NCI-H345 treated with DMSO at 0.1 percent for 48 hours (cell line): ENCODE measurements at regions not wholly inside any gene's neighbourhood (a gene's known extent, or its start where the extent isn't known, plus 50 kb on each side); places are given as distances from the start of the nearest gene placed in this dataset.

ENCODE experiments used
- DNase-seq: peaks from one replicate; lab custom pipeline; 2025; ENCODE audit not compliant: unreplicated experiment; lab: John Stamatoyannopoulos, UW

DNA sequence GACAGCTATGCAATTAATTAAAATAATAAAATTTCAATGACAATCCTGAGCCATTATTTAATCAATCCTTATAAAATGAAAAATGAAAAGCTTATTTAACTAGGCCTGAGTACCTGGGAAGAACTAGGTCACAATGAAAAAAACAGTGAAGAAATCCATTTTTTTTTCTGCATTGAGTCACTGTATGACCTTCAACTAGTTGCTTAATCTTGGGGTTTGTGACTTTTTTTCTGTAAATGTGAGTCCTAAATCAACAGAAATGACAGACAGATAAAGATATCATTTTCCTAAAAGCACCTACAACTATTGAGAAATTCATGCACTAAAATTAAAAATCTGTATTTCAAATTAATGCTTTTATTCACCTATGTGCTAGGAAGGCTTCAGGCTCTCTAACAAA is 96.8 kb downstream of the TMEM26 start:
- no peak for DNase-seq

DNA sequence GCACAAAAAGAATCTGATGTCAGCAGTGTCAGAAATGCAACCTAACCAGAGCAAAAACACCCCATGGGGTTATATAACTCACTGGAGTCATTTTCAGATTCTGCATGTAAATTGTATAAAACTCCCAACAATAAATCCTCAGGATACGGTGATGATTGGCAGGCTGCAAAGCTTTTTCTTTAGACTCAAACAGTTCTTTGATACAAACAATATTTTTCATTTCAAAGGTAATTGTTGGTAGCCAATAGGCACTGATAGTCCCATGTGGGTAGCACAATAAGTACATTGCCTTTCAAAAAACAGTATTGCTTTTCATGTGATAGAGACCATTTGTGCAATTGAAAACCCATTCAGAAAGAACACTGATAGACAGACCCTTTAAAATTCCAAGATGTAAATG is 98.0 kb downstream of the TMEM26 start:
- no peak for DNase-seq

DNA sequence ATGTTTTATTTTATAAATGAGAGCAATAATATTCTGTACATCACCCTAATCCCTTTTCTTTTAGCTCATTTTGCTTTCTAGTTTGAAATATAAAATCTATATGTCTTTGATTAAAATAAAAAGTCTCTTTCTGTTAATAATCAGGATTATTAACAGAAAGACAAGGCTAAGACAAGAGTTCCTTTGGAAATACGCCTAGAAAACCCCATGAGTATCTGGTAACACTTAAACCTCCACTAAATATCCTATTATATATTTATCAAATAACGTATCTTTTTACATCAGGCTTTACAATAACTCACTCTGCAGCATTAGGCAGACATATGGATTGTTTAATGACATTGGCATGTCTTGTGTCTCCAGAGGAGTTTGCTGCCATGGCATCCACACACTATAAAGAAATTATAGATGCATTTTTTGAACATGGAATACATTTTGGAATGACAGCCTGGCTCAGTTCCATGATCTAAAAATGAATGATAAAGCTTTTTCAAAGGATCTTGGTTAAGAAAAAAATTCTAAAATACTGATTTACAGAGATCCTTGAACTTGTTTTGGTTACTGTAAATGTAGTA is 98.7 kb downstream of the TMEM26 start:
- DNase-seq: no peak

DNA sequence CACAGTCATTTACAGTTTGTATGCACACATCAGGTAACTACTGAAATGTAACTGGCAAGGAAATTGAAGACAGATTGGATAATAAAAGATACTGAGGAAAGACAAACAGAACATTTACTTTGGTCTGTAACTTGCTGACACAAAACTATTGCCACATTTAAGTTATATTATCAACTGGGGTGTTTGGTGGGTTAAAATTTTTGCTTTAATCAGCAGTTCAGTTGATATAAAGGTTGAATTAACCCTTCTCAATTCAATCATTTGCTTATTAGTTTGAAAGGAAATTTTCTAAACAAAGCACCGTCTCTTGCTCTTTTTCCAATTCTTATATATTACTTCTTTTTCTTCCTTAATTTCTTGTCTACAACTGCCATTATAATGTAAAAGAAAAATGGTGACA is 102.4 kb downstream of the TMEM26 start:
- DNase-seq: no peak

DNA sequence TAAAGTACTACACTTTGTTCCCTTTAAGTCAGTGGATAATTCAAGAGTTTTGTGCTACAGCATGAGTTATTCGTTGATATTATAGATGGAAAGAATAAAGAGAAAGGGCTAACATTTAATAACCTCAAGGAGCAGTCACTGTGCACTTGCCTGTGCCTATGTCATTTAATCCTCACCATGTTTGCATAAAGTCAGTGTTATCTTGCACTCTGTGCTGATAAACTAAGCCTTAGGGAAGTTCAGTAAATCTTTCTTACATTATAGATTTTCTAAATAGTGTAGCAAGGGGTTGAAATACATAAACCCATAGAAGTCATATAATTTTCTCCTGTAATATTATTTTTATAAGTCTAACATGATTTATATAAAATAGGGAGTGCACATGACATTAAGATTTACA is 103.1 kb downstream of the TMEM26 start:
- DNase-seq: no peak

DNA sequence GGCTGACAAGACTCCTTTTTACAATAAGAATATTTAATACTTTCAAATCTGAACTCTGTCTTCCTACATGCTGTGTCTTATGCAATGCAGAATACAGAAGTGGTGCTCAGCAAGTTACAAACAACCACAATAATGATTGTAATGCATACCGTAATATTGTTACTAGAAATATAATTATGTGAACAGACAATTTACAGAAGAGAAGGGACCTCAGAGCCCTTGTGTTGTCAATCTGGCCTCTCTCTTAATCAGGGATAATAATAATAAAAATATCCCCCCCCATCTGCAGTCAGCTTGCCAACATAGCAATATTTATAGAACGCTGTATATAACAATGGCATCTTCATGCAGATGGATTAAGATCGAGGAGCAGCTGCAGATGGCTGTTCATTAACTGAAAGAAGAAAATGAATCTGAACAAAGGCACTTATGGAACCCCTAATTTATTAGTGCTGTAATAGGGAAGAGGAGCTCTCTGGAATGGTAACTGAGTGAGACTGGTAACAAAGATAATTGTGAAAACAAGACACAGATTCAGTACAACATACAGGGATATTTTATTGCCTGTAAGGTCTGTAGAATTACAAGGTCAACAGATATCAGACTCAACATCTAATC is 106.3 kb downstream of the TMEM26 start:
- no peak for DNase-seq

DNA sequence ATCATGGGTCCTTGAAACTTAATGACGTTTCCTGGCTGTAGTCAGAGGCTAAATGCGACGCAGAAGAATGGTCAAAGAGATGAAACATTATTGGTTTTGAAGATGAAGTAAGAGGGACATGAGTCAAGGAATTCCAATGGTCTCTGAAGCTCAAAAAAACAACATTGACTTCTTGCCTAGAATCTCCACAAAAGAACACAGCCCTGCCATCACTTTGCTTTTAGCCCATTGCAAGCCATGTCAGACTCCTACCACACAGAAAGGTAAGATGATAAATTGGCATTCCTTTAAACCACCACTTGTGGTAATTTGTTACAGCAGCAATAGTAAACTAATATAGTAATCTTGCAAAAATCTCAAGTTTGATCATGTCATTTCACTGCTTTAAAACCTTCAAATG is 109.4 kb downstream of the TMEM26 start:
- no peak for DNase-seq

DNA sequence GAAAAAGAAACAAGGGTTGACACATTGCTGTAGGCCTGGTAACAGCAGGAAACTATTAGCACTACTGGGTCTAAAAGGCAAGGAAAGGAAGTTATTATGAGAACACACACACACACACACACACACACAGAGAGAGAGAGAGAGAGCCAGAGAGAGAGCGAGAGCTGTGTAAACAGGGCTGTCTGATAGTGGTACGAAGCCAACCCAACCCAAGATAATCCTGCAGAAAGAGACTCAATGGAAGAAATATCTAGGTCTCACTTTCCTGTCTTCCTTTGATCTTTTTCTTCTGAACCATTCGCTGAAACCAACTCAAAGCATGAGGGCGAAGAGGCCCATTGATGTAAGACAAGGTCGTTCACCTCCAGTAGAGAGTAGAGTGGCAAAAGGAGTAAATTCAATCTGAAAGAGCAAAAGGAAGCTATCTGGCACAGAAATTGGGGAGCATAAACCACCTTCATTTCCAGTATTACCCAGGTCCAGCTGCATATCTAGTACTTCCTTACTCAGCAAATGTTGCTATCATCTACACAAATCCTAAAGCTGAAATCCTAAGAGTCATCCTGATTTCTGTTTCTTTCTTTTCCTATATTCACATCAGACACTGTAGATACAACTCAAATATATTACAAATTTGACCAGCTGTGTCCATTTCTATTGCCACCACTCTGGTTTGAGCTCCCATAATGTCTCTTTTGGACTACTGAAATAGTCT is 110.2 kb downstream of the TMEM26 start:
- no peak for DNase-seq

DNA sequence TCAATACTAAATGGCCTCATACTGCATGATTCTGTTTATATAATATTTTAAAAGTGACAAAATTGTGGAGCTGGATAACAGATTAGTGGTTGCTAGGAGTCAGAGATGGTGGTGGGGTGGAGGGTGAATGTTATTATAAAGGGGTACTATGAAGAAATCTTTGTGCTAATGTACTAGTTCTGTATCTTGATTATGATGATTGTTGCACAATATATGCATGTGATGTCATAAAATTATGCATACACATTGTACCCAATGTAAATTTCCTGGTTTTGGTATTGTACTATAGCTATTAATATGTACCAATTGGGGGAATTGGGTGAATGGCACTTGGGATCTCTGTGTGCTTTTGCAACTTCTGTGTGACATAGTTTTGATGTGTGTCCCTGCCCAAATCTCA is 112.2 kb downstream of the TMEM26 start:
- no peak for DNase-seq

DNA sequence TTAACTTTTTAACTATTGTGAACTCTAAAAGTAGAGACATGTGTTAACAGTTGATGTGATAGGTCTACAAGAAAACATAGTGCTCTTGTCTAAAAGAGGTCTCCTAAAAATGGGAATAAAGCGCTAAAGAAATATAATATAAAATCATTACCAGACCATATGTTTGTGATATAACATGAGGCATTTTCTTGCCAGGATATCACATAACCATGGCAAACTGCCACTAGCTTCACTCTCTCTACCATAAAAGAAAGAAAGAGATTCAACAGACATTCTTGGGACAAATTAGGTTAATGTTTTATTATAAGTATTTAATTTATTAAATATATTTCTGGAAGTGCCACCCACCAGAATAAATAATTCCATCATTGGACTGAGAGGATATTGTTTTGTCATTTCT is 115.0 kb downstream of the TMEM26 start:
- DNase-seq: no peak

DNA sequence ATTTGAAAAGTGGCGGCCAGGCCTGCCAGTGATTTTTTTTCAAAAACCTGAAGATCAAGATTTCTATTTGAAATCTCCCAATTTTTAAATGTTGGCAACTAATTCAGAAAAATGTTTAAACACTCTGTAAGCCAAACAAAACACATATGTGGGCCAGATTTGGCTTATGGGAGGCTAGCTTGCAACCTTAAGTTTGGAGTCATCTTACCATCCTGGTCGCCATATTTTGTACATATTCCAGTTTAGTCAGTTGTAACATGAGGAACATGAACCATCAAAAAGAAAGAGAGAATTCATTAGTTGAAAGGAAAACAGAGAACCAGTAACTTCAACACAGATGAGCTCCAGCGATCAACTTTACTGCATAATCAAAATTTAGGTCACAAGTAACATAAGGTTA is 115.4 kb downstream of the TMEM26 start:
- no peak for DNase-seq

DNA sequence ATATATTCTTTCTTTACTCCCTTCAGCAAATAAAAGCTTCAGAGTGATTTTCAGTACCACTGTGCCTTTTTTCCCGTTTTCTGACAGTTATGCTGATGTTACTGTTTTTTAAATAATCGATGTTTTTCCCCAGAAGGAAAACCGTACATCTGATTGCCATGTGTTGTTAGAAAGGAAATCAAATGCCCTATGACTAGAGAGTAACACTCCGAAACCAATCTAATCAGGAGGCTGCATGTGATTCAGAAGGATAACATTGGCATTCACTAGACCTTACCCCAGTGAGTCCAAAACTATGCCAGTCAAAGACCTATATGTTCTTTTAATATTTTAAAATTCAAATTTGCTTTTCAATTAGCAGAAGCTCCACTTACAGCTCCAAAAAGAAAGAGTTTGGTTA is 116.3 kb downstream of the TMEM26 start:
- DNase-seq: no peak

DNA sequence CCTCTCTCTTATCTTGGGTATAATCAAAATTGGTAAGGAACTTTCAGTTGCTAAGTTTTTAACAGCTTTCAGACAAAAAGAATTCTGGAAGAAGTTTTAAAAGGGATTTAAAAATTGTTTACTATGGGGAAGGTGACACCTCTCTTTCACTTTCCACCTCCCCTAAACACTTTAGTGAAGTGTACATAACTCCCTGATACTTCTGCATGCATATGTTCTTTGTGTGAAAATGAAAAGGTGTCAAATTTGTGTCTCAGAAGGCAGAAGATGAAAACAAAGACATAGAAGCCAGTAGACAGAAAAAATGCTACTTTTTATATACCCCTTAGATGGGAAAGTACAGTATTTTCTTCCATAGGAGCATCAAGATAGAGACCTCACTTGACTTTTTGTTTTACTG is 117.8 kb downstream of the TMEM26 start:
- no peak for DNase-seq

DNA sequence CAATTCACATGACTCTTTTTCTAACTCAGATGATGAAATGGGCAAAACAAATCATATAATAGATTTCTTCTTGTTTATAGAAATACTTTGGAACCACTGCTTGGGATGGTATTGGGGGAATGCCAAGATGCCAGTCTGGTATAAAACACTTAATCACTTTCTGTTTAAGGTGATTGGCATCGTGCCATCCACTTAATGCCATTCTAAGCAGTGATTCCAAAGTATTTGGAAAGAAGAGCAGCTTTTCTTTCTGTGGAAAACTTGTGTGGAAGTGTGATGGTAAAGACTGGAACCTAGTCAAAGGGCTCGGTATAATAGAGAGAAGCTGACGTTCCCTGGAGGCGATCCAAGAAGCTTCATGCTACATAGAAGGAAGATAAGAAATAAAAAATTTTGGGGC is 120.6 kb downstream of the TMEM26 start:
- DNase-seq: no peak

DNA sequence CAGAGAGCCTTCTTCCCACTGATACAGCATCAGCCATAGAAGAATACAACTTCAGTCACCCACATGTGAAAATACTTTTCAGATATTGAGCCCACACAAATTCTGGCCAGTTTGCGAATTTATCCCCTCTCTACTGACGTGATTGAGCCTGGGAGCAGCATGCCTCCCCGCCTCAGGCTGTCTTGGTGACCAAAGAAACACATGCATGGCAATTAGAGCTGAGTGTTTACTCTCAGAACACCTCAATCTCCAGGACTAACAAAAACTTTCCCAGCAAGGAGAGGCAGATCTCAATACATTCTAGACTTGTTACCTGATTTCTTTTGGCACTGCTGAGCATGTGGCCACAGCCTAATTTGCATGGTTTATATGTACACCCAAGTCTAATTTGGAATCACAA is 122.5 kb downstream of the TMEM26 start:
- DNase-seq: no peak

DNA sequence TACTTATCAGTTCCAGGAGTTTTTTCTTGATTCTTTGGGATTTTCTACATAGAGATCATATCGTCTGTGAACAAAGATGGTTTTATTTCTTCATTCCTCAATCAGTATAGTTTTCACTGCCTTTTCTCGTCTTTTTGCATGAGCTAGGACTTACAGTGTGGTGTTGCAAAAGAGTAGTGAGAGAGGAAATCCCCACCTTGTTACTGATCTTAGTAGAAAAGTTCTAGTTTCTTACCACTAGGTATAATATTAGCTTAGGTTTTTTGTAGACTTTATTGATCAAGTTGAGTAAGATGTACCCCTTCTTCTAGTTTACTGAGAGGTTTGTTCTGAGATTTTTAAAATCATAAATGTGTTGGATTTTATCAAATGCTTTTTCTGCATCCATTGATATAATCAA is 123.3 kb downstream of the TMEM26 start:
- no peak for DNase-seq

DNA sequence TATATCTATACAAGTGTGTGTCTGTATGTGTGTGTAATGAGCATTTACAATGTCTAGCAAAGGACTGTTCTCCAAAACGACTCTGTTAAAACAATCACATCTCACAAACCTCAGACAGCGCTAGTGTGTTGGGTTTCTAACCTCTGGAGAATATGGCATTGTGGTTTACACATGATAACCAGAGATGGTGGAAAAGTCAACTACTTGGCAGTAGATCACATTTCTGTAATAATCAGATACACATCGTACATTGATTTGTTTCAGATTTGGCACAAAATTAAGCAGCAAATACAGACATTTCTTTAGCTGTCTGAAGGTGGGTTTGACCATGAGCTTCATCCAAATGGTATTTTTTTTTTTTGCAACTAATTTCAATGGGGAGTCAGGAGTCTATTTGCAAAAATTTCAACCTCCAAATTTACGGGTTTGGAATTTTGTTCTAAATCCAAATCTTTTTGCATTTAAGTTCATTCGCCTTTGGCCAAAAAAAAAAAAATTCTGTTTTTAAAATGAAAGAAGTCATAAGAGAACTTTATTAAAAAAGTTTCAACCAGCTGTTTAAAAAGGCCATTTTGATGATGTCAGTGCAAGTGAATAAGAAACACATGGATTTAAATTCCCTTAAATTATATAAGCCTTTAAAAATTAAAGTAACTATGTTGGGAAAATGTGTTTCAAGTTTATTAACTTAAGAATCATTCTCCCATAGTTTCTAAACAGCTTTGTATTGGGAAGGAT is 127.8 kb downstream of the TMEM26 start:
- DNase-seq: no peak

DNA sequence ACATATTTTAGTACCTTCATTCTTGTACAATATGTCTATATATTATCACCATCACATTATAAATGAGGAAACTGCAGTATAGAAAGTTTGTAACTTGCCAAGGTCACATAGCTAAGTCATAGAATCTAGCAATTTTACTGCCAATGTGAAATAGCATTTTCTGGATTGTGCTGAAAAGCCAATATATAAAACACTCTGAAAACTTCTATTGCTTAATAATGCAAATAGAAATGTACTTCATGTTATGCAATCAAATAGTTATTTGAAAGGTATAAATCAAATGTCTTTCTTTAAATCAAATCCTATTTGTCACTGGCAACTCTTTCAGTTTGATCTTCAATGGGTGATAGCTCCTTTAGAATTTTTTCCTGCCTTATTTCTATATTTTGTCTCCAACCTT is 129.5 kb downstream of the TMEM26 start:
- DNase-seq: no peak

DNA sequence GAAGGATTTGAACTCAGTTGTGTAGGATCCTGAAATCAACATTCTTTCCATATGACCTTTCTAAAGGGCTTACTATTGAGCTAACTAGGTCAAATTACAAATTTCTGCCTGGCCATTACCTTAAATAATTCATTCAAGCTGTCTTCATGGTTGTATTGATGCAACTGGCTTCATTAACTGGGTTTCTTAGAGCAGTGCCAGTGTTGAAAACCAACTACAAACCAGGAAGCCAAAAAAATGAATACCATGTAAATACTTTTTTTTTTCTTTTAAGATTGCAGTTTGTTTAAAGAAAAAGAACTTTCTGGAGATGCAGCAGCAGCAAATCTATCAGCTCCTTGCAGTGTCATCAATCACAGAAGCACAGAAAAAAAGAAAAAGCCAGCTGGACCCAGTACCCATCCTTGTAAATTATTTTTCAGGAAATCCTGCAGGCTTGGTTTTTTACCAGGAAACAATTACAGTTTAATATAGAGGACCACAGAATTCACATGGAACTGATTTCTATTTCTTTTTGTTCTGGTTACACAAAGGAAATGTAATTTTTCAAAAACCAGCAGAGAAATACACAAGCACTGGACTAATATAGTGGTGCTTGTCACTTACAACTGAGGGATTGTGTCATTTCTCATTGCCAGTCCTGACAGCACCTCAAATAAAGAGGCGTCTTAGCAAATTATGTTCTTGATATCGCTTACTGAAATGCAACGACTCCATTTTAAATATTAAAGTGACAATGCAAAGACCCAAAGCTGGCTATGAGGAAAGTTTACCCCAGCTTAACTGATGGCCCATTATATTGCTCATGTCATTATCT is 131.9 kb downstream of the TMEM26 start:
- no peak for DNase-seq

DNA sequence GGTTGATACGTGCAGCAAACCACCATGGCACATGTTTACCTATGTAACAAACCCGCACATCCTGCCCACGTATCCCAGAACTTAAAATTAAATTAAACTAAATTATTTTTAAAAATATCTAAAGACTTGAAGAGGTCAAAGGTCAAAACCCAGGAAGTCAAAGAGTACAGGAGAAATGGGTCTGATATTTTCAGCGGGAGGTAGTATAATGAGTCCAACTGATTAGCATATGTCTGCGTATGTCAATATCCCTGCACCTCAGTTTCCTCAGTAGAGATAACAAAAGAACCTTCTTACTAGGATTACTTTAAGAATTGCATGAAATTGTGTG is 133.0 kb downstream of the TMEM26 start:
- no peak for DNase-seq
